ENCODE measurements at regions not wholly inside any gene's neighbourhood (a gene's known extent, or its start where the extent isn't known, plus 50 kb on each side); places are given as distances from the start of the nearest gene placed in this dataset.

DNA sequence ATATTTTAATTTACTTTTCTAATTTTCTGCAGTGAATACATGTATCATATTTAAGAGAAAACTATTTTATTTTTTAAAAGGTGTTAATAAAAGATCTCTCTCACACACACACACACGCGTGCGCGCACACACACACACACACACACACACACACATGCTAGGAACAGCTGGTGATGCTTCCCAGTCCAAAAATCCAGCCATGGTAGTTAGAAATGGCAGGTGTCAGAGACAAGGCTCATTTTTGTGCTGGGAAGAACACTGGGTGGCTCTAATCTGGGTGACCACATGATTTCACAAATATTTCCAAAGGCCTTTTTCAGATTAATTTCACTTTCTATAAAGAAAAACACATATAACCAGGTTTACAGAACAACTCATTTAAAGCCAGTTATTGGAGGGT is 104.5 kb upstream of the NCK2 start:
- TF ChIP-seq CTCF (IDR thresholded peaks at IDR 0.05; ENCODE audit: control extremely low read depth, extremely low read depth, low read depth, missing control alignments) = no peak
- CTCF ChIA-PET = no interaction called here
- POLR2A ChIA-PET = no interaction called here
- DNase-seq (ENCODE audit: extremely low spot score) = no peak

GRCh38 chr2:105636109-105636740 is 108.5 kb upstream of the NCK2 start:
- DNase-seq (ENCODE audit: extremely low spot score) = no peak
- ChIA-PET CTCF (no interaction called here), POLR2A (no interaction called here)
- TF ChIP-seq CTCF (IDR thresholded peaks at IDR 0.05; ENCODE audit: control extremely low read depth, extremely low read depth, low read depth, missing control alignments) = no peak

- TF ChIP-seq CTCF (IDR thresholded peaks at IDR 0.05; ENCODE audit: control extremely low read depth, extremely low read depth, low read depth, missing control alignments) = no peak
- ChIA-PET CTCF (no interaction called here), POLR2A (no interaction called here)
- DNase-seq (ENCODE audit: extremely low spot score) = no peak
Observed at GRCh38 chr2:105635564-105635963, 109.1 kb upstream of the NCK2 start.

DNA sequence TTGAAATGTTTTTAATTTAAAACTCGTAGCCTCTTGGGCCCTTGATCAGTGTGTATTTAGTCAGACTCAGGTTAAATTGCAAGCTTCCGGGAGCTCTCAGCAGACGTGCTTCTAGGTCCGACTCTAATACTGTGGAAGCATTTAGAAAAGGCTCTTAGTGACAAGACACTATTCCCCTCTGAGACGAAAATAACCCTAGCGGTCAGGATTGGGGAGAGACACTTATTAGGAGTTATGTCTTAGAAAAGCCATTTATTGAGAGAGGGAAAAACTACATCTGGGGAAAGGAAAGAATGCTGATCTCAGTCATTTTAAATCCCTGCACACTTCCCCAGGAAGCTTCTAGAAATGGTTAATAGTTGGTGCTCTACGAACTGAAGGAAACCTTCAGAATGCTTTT is 110.5 kb upstream of the NCK2 start:
- POLR2A ChIA-PET = no interaction called here
- DNase-seq (ENCODE audit: extremely low spot score) = no peak
- no peak for TF ChIP-seq CTCF (IDR thresholded peaks at IDR 0.05; ENCODE audit: control extremely low read depth, extremely low read depth, low read depth, missing control alignments)
- CTCF ChIA-PET = interaction anchor here (0.9 to 1.5 kb wide), 2 partner anchors 19 kb away, joined by 3 to 4 read pairs; no protein-coding TSS in a partner anchor

GRCh38 chr2:105631922-105632321 is 112.8 kb upstream of the NCK2 start:
- DNase-seq (ENCODE audit: extremely low spot score) = no peak
- ChIA-PET CTCF (interaction anchor here (0.8 to 1.5 kb wide), 3 partner anchors 16 to 74 kb away, joined by 3 to 8 read pairs (median 3); no protein-coding TSS in a partner anchor), POLR2A (interaction anchor here (0.6 kb wide), 1 partner anchor 11 kb away, joined by 6 read pairs; no protein-coding TSS in a partner anchor)
- no peak for TF ChIP-seq CTCF (IDR thresholded peaks at IDR 0.05; ENCODE audit: control extremely low read depth, extremely low read depth, low read depth, missing control alignments)

DNA sequence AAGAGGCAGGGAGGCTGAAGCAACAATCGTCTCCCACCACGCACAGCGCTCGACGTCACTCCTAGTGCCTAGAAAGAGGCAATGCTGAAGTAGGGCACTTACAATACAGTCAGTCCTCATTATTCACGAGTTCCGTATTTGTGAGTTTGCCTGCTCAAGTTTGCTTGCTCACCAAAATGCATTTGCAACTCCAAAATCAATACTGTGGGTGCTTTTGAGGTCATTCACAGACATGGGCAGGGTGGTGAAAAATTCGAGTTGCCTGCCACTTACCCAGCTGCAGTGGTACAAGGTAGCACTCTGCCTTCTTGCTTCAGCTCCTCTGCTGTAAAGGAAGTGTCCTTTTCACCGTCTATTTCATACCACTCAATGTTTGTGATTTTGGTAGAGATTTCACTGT is 113.7 kb upstream of the NCK2 start:
- no peak for DNase-seq (ENCODE audit: extremely low spot score)
- no peak for TF ChIP-seq CTCF (IDR thresholded peaks at IDR 0.05; ENCODE audit: control extremely low read depth, extremely low read depth, low read depth, missing control alignments)
- POLR2A ChIA-PET = no interaction called here
- CTCF ChIA-PET = no interaction called here

Data from GM10248 (cell line).